HEK293 (cell line): ENCODE measurements at regions not wholly inside any gene's neighbourhood (a gene's known extent, or its start where the extent isn't known, plus 50 kb on each side); places are given as distances from the start of the nearest gene placed in this dataset.

Source experiments
- CTCF ChIP-seq: fragments of 450-650 bp; formaldehyde crosslinking; IDR thresholded peaks from 2 replicates; pipeline ENCODE4 v1.5.1; 2016; ENCODE audit warnings: missing biosample characterization, missing genetic modification characterization
- OSR2 ChIP-seq: fragments of 450-650 bp; formaldehyde crosslinking; IDR thresholded peaks from 2 replicates; pipeline ENCODE4 v1.5.1; 2016; ENCODE audit warnings: missing biosample characterization, missing genetic modification characterization
- PBX3 ChIP-seq: sonication (generic); formaldehyde crosslinking; IDR thresholded peaks from 2 replicates; pipeline ENCODE4 v1.8.1; 2022; ENCODE audit warnings: mild to moderate bottlenecking, moderate library complexity, missing genetic modification reagents
- REST ChIP-seq: fragments of 450-650 bp; formaldehyde crosslinking; IDR thresholded peaks from 2 replicates; pipeline ENCODE4 v1.5.1; 2016; ENCODE audit warnings: missing biosample characterization, missing genetic modification characterization
- YY2 ChIP-seq: fragments of 450-650 bp; formaldehyde crosslinking; IDR thresholded peaks from 2 replicates; pipeline ENCODE4 v1.5.1; 2016; ENCODE audit warnings: missing biosample characterization, missing genetic modification characterization
- ZBTB21 ChIP-seq: fragments of 450-650 bp; formaldehyde crosslinking; IDR thresholded peaks from 2 replicates; pipeline ENCODE4 v1.5.1; 2017; ENCODE audit warnings: missing biosample characterization, missing genetic modification characterization
- ZBTB49 ChIP-seq: fragments of 450-650 bp; formaldehyde crosslinking; IDR thresholded peaks from 2 replicates; pipeline ENCODE4 v1.5.1; 2016; ENCODE audit warnings: missing biosample characterization, missing genetic modification characterization, low read depth
- ZNF112 ChIP-seq: fragments of 450-650 bp; formaldehyde crosslinking; IDR thresholded peaks from 2 replicates; pipeline ENCODE4 v1.5.0; 2017; ENCODE audit warnings: missing biosample characterization, missing genetic modification characterization
- ZNF169 ChIP-seq: fragments of 450-650 bp; formaldehyde crosslinking; IDR thresholded peaks from 2 replicates; pipeline ENCODE4 v1.5.1; 2016; ENCODE audit warnings: missing biosample characterization, missing genetic modification characterization
- ZNF776 ChIP-seq: fragments of 450-650 bp; formaldehyde crosslinking; IDR thresholded peaks from 2 replicates; pipeline ENCODE4 v1.5.0; 2017; ENCODE audit warnings: missing biosample characterization, missing genetic modification characterization, borderline replicate concordance
- ZNF791 ChIP-seq: fragments of 450-650 bp; formaldehyde crosslinking; IDR thresholded peaks from 2 replicates; pipeline ENCODE4 v1.5.1; 2016; ENCODE audit warnings: missing biosample characterization, missing genetic modification characterization

- TF ChIP-seq CTCF (tag by site-specific recombination) (no peak), ZNF169 (tag by site-specific recombination) (no peak), ZNF791 (tag by site-specific recombination) (no peak), PBX3 (no peak), OSR2 (tag by site-specific recombination) (no peak), YY2 (no peak), ZNF776 (tag by site-specific recombination) (no peak), REST (tag by site-specific recombination) (no peak), ZNF112 (tag by site-specific recombination) (no peak), ZBTB21 (tag by site-specific recombination) (no peak), ZBTB49 (no peak)
These were observed 750.6 kb upstream of the MMS22L start for GRCh38 chr6:98033617-98034016.
